H1 (cell line): ENCODE measurements at regions not wholly inside any gene's neighbourhood (a gene's known extent, or its start where the extent isn't known, plus 50 kb on each side); places are given as distances from the start of the nearest gene placed in this dataset.

ENCODE experiments used
- CTCF ChIA-PET: fragments of 300-600 bp; sonication (Branson Sonifier 250); formaldehyde crosslinking; loops from one replicate; lab custom pipeline; 2021; ENCODE audit not compliant: partially characterized antibody; lab: Charles Lee
- POLR2A ChIA-PET: fragments of 300-600 bp; sonication (Branson Sonifier 250); formaldehyde crosslinking; loops from one replicate; lab custom pipeline; 2021; ENCODE audit warnings: inconsistent platforms; ENCODE audit not compliant: partially characterized antibody; lab: Charles Lee
- DNase-seq, 2 experiments: peaks; one replicate each; pipeline versions ENCODE4 v3.0.0 to v3.0.0-alpha.2; 2010 to 2022; ENCODE audit warnings: low spot score in 2 of 2, low read depth in 1 of 2, mixed read lengths in 1 of 2
- FAIRE-seq: peaks from 2 replicates; lab custom pipeline; 2011; peaks lifted over from hg19 to GRCh38; lab: Jason Lieb, UNC
- H2AFZ ChIP-seq: 2 replicates; pipeline ENCODE4 v1.8.1; 2012; ENCODE audit warnings: low read length, inconsistent platforms
- H2AK5ac ChIP-seq: 2 replicates; pipeline ENCODE4 v1.6.1; 2013; ENCODE audit warnings: low read depth, low read length
- H2BK120ac ChIP-seq: replicated peaks from 2 replicates; pipeline ENCODE3; 2013; ENCODE audit warnings: low read depth, low read length, inconsistent platforms
- H2BK12ac ChIP-seq: 2 replicates; pipeline ENCODE4 v1.6.1; 2013; ENCODE audit warnings: low read depth, low read length
- H2BK15ac ChIP-seq: 2 replicates; pipeline ENCODE4 v1.6.1; 2013; ENCODE audit warnings: low read length
- H2BK20ac ChIP-seq: 2 replicates; pipeline ENCODE4 v1.6.1; 2013; ENCODE audit warnings: low read length
- H2BK5ac ChIP-seq: 2 replicates; pipeline ENCODE4 v1.6.1; 2013; ENCODE audit warnings: low read depth, low read length
- H3K14ac ChIP-seq: 2 replicates; pipeline ENCODE4 v1.6.1; 2013; ENCODE audit warnings: inconsistent platforms; ENCODE audit not compliant: insufficient read length
- H3K18ac ChIP-seq: 2 replicates; pipeline ENCODE4 v1.6.1; 2013; ENCODE audit warnings: low read length; ENCODE audit errors: extremely low read depth
- H3K23ac ChIP-seq: 2 replicates; pipeline ENCODE4 v1.6.1; 2013; ENCODE audit warnings: inconsistent platforms; ENCODE audit not compliant: insufficient read length
- H3K23me2 ChIP-seq: 2 replicates; pipeline ENCODE4 v1.6.1; 2013; ENCODE audit warnings: low read depth, low read length
- H3K27ac ChIP-seq: 2 replicates; pipeline ENCODE4 v1.6.1; 2011; ENCODE audit warnings: low read depth, low read length, inconsistent platforms
- H3K27me3 ChIP-seq, 4 experiments: replicated peaks in 1 of 4; 1 replicate in 1 of 4; 2 replicates in 3 of 4; pipeline versions ENCODE4 v1.6.1 to v1.8.1; 2011 to 2013; ENCODE audit warnings: low read length in 3 of 4, mild to moderate bottlenecking in 3 of 4, inconsistent platforms in 2 of 4, mixed read lengths in 2 of 4, moderate library complexity in 1 of 4; ENCODE audit not compliant: control insufficient read depth in 3 of 4, insufficient read depth in 3 of 4; ENCODE audit errors: extremely low read depth in 1 of 4
- H3K36me3 ChIP-seq, 4 experiments: 2 replicates each; pipeline versions ENCODE4 v1.6.1 to v1.8.1; 2011 to 2013; ENCODE audit warnings: mild to moderate bottlenecking in 4 of 4, low read length in 3 of 4, moderate library complexity in 2 of 4, control low read depth in 1 of 4, inconsistent platforms in 1 of 4; ENCODE audit not compliant: insufficient read depth in 4 of 4, control insufficient read depth in 2 of 4
- H3K4ac ChIP-seq: replicated peaks from 2 replicates; pipeline ENCODE3; 2013; ENCODE audit warnings: low read length, low read depth, mixed read lengths, inconsistent platforms; ENCODE audit not compliant: insufficient read length
- H3K4me1 ChIP-seq, 4 experiments: replicated peaks in 1 of 4; 1 replicate in 1 of 4; 2 replicates in 3 of 4; pipeline versions ENCODE4 v1.6.1 to v1.8.1; 2011 to 2013; ENCODE audit warnings: low read length in 3 of 4, inconsistent platforms in 2 of 4, mixed read lengths in 1 of 4; ENCODE audit not compliant: insufficient read depth in 4 of 4, control insufficient read depth in 3 of 4
- H3K4me2 ChIP-seq, 2 experiments: 2 replicates each; pipeline versions ENCODE4 v1.6.1 to v1.8.1; 2011 to 2013; ENCODE audit warnings: low read depth in 2 of 2, low read length in 2 of 2, control low read depth in 1 of 2, inconsistent platforms in 1 of 2, mild to moderate bottlenecking in 1 of 2; ENCODE audit not compliant: insufficient read depth in 1 of 2
- H3K4me3 ChIP-seq, 4 experiments: fragments of 200-600, 300-600 bp in 1 of 4; sonication (generic), shearing (Covaris generic), sonication (Bioruptor Twin) in 1 of 4; 2 replicates each; pipeline versions ENCODE4 v1.5.1 to v1.8.1; 2011 to 2016; ENCODE audit warnings: low read length in 4 of 4, low read depth in 3 of 4, control low read depth in 2 of 4, inconsistent platforms in 2 of 4, mild to moderate bottlenecking in 2 of 4, mixed read lengths in 1 of 4, moderate library complexity in 1 of 4; ENCODE audit not compliant: insufficient read depth in 2 of 4; ENCODE audit errors: extremely low read depth in 1 of 4
- H3K56ac ChIP-seq: replicated peaks from 2 replicates; pipeline ENCODE3; 2013; ENCODE audit warnings: low read depth, mild to moderate bottlenecking, mixed read lengths, low read length, inconsistent platforms; ENCODE audit not compliant: insufficient read length
- H3K79me1 ChIP-seq: 2 replicates; pipeline ENCODE4 v1.6.1; 2013; ENCODE audit warnings: low read depth, low read length, control low read depth
- H3K79me2 ChIP-seq, 2 experiments: 2 replicates each; pipeline versions ENCODE4 v1.6.1 to v1.8.1; 2012 to 2013; ENCODE audit warnings: low read length in 2 of 2, mild to moderate bottlenecking in 2 of 2, inconsistent platforms in 1 of 2; ENCODE audit not compliant: insufficient read depth in 2 of 2, control insufficient read depth in 1 of 2
- H3K9ac ChIP-seq, 4 experiments: replicated peaks in 1 of 4; 1 replicate in 1 of 4; 2 replicates in 3 of 4; pipeline versions ENCODE4 v1.6.1 to v1.8.1; 2011 to 2013; ENCODE audit warnings: low read depth in 3 of 4, low read length in 3 of 4, control low read depth in 2 of 4, mild to moderate bottlenecking in 2 of 4, moderate library complexity in 2 of 4, inconsistent platforms in 1 of 4; ENCODE audit errors: extremely low read depth in 1 of 4
- H3K9me3 ChIP-seq, 2 experiments: 2 replicates each; pipeline versions ENCODE4 v1.6.1 to v1.8.1; 2012 to 2013; ENCODE audit warnings: mild to moderate bottlenecking in 2 of 2, moderate library complexity in 2 of 2, control low read depth in 1 of 2, inconsistent platforms in 1 of 2, low read depth in 1 of 2, low read length in 1 of 2, mixed read lengths in 1 of 2; ENCODE audit not compliant: insufficient read depth in 2 of 2
- H4K20me1 ChIP-seq, 2 experiments: replicated peaks in 1 of 2; 2 replicates each; pipeline versions ENCODE3 to v1.8.1; 2011 to 2013; ENCODE audit warnings: inconsistent platforms in 2 of 2, low read length in 2 of 2, mild to moderate bottlenecking in 1 of 2; ENCODE audit not compliant: insufficient read depth in 2 of 2, control insufficient read depth in 1 of 2
- H4K5ac ChIP-seq: 2 replicates; pipeline ENCODE4 v1.6.1; 2013; ENCODE audit warnings: low read length, low read depth, mixed read lengths, inconsistent platforms; ENCODE audit not compliant: insufficient read length
- H4K8ac ChIP-seq: 2 replicates; pipeline ENCODE4 v1.8.0; 2013; ENCODE audit warnings: mild to moderate bottlenecking, moderate library complexity, low read length, inconsistent platforms; ENCODE audit not compliant: insufficient read depth; ENCODE audit errors: extremely low read depth
- H4K91ac ChIP-seq: replicated peaks from 2 replicates; pipeline ENCODE3; 2013; ENCODE audit warnings: low read length, mixed read lengths, inconsistent platforms; ENCODE audit not compliant: insufficient read length
- CREB1 ChIP-seq: IDR thresholded peaks from 2 replicates; pipeline ENCODE4 v1.6.1; 2012; ENCODE audit warnings: inconsistent platforms
- FOSL1 ChIP-seq: IDR thresholded peaks from 2 replicates; pipeline ENCODE4 v1.6.1; 2011; ENCODE audit warnings: mild to moderate bottlenecking, low read depth, low read length, moderate library complexity; ENCODE audit not compliant: insufficient read depth
- JUN ChIP-seq: IDR thresholded peaks from 2 replicates; pipeline ENCODE4 v1.6.1; 2011; ENCODE audit warnings: low read depth, mild to moderate bottlenecking, improper control_type of control experiment, low read length
- KDM5A ChIP-seq: fragments of 200-600 bp; IDR thresholded peaks from 2 replicates; pipeline ENCODE4 v1.7.1; 2012; ENCODE audit warnings: mild to moderate bottlenecking, low read length, inconsistent platforms, mixed read lengths
- MAFK ChIP-seq: IDR thresholded peaks from 2 replicates; pipeline ENCODE4 v1.6.1; 2012; ENCODE audit warnings: low read depth, mild to moderate bottlenecking, improper control_type of control experiment, low read length
- NRF1 ChIP-seq: IDR thresholded peaks from 2 replicates; pipeline ENCODE4 v1.6.1; 2011; ENCODE audit warnings: mild to moderate bottlenecking, low read depth, low read length, improper control_type of control experiment
- POU5F1 ChIP-seq: IDR thresholded peaks from 2 replicates; pipeline ENCODE4 v1.6.1; 2011; ENCODE audit warnings: low read depth, mild to moderate bottlenecking, low read length, moderate library complexity
- RFX5 ChIP-seq: IDR thresholded peaks from 2 replicates; pipeline ENCODE4 v1.6.1; 2011; ENCODE audit warnings: low read depth, low read length, improper control_type of control experiment, borderline replicate concordance
- SP4 ChIP-seq: IDR thresholded peaks from 2 replicates; pipeline ENCODE4 v1.6.1; 2012; ENCODE audit warnings: low read length, inconsistent platforms
- SRF ChIP-seq: IDR thresholded peaks from 2 replicates; pipeline ENCODE4 v1.6.1; 2011; ENCODE audit warnings: mild to moderate bottlenecking, low read depth, low read length, moderate library complexity
- SUZ12 ChIP-seq: fragments of 200-600 bp; sonication (generic); IDR thresholded peaks from 2 replicates; pipeline ENCODE4 v1.6.1; 2012; ENCODE audit warnings: mild to moderate bottlenecking, inconsistent platforms, low read length, moderate library complexity, mixed read lengths
- YY1 ChIP-seq: IDR thresholded peaks from 2 replicates; pipeline ENCODE4 v1.6.1; 2011; ENCODE audit warnings: low read depth, mild to moderate bottlenecking, low read length
- ZNF274 ChIP-seq: IDR thresholded peaks from 2 replicates; pipeline ENCODE4 v1.7.0; 2012; ENCODE audit warnings: low read length, borderline replicate concordance; ENCODE audit errors: extremely low read depth
- WGBS, 2 experiments: shearing (Covaris generic) in 1 of 2; methylation state at CpG; one replicate each; pipeline versions ENCODE4 v1.1.6 to v1.1.7; 2013 to 2015; ENCODE audit warnings: low lambda C conversion rate in 2 of 2, mixed read lengths in 2 of 2, inconsistent platforms in 1 of 2, low coverage in 1 of 2, missing lambda C conversion rate in 1 of 2; ENCODE audit not compliant: insufficient replicate concordance in 2 of 2, insufficient coverage in 1 of 2, insufficient read length in 1 of 2; ENCODE audit errors: extremely low coverage in 1 of 2, missing lambda C conversion rate in 1 of 2; 5-methylcytosine and 5-hydroxymethylcytosine counted together
- TF ChIP-seq, protein P1 (sequence below): IDR thresholded peaks from 2 replicates; pipeline ENCODE4 v1.6.1; 2011; ENCODE audit warnings: low read depth, mild to moderate bottlenecking, low read length; ENCODE audit not compliant: insufficient read depth

DNA sequence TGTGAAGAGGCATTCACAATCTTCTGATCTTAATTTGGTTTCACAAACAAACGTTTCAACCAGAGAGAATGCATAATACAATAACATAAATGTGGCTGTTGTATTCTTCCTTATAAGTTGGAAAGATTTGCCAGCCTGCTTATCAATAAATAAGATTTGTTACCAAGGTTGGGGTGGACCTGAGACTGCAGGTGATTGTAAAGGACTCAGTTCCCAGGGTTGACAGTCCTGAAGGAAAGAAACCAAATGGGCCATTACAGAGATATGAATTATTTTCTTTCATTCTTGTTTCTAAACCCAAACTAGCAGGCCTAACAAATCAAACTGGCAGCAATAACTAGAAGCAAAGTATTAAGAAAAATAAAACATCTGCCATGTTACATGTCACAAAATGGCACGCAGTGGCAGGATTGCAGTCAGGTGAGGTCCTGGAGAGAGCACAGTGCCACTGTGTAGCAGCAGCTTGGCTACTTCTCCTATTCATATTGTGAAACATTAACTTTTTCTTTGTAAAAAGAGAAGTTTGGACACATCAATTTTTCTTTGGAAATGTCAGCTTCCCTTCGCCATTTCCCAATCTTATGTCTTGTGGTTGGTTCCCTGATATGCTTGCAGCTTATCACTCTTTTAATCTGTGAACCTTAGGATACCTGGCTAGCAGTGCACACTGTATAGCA is 133.8 kb upstream of the EMCN start:
- no peak overlapping the region for H4K91ac ChIP-seq
- TF ChIP-seq ZNF274: no peak
- TF ChIP-seq MAFK: no peak
- TF ChIP-seq RFX5: no peak
- TF ChIP-seq NRF1: no peak
- no peak for TF ChIP-seq SRF
- TF ChIP-seq SUZ12: no peak
- TF ChIP-seq, protein P1, sequence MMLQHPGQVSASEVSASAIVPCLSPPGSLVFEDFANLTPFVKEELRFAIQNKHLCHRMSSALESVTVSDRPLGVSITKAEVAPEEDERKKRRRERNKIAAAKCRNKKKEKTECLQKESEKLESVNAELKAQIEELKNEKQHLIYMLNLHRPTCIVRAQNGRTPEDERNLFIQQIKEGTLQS: no peak
- TF ChIP-seq CREB1: no peak
- no peak for TF ChIP-seq JUN
- TF ChIP-seq YY1: no peak
- no peak for TF ChIP-seq KDM5A
- TF ChIP-seq FOSL1: no peak
- no peak for TF ChIP-seq SP4
- TF ChIP-seq POU5F1: no peak

More for the DNA sequence above, 133.8 kb upstream of the EMCN start:
- no peak overlapping the region for H3K4me3 ChIP-seq
- H2AK5ac ChIP-seq: no peak overlapping the region
- H2AFZ ChIP-seq: no peak overlapping the region
- no peak for FAIRE-seq
- no peak for DNase-seq
- no peaks in the 10 kb centered on the region for H3K4me1 ChIP-seq
- no peaks in the 10 kb centered on the region for H3K9me3 ChIP-seq
- POLR2A ChIA-PET: interaction anchor here (0.7 kb wide), 1 partner anchor 764 kb away, joined by 3 read pairs; no protein-coding TSS in a partner anchor
- H3K36me3 ChIP-seq: no peaks in the 10 kb centered on the region
- no peaks in the 10 kb centered on the region for H3K23me2 ChIP-seq
- H4K8ac ChIP-seq: no peak overlapping the region
- H3K56ac ChIP-seq: no peak overlapping the region
- no peak overlapping the region for H3K4me2 ChIP-seq
- no peak overlapping the region for H3K4ac ChIP-seq
- H3K27ac ChIP-seq: no peak overlapping the region
- H2BK5ac ChIP-seq: no peak overlapping the region
- CTCF ChIA-PET: no interaction called here
- no peak overlapping the region for H2BK15ac ChIP-seq
- WGBS, 2 experiments: 93% methylated on average over 3 of the region's 3 CpGs; no CpG with 5 or more reads in 1 of the 2 experiments
- H3K14ac ChIP-seq: no peak overlapping the region
- H3K18ac ChIP-seq: no peak overlapping the region
- no peak overlapping the region for H2BK20ac ChIP-seq
- H2BK12ac ChIP-seq: no peak overlapping the region
- H4K20me1 ChIP-seq: no peaks in the 10 kb centered on the region
- no peaks in the 10 kb centered on the region for H3K79me1 ChIP-seq
- H2BK120ac ChIP-seq: no peak overlapping the region
- H3K79me2 ChIP-seq: no peaks in the 10 kb centered on the region
- H4K5ac ChIP-seq: no peak overlapping the region
- H3K9ac ChIP-seq: no peak overlapping the region
- H3K27me3 ChIP-seq: no peaks in the 10 kb centered on the region
- H3K23ac ChIP-seq: no peak overlapping the region
